ENCODE measurements at regions not wholly inside any gene's neighbourhood (a gene's known extent, or its start where the extent isn't known, plus 50 kb on each side); places are given as distances from the start of the nearest gene placed in this dataset.

DNA sequence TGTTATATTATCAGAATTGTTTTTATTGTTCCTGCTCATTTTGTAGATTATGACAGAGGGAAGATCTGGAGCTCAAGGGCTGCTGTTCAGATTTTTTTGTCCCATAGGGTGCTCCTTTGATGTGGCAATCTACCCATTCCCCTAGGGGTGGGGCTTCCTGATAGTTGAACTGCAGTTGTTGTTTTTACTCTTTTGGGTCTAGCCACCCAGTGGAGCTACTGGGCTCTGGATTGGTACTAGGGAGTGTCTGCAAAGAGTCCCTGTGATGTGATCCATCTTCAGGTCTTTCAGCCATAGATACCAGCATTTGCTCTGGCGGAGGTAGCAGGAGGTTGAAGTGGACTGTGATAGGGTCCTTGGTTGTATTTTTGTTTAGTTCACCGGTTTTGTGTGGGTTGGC, 57.9 kb upstream of the SLCO1B1 start:
- H3K4me3 Mint-ChIP-seq: no peak overlapping the region
- no peak overlapping the region for H3K4me2 ChIP-seq

More for the DNA sequence above, 57.9 kb upstream of the SLCO1B1 start:
- TF ChIP-seq POLR2AphosphoS5 (IDR thresholded peaks at IDR 0.05; ENCODE audit: low read depth): no peak
- TF ChIP-seq, protein P1, sequence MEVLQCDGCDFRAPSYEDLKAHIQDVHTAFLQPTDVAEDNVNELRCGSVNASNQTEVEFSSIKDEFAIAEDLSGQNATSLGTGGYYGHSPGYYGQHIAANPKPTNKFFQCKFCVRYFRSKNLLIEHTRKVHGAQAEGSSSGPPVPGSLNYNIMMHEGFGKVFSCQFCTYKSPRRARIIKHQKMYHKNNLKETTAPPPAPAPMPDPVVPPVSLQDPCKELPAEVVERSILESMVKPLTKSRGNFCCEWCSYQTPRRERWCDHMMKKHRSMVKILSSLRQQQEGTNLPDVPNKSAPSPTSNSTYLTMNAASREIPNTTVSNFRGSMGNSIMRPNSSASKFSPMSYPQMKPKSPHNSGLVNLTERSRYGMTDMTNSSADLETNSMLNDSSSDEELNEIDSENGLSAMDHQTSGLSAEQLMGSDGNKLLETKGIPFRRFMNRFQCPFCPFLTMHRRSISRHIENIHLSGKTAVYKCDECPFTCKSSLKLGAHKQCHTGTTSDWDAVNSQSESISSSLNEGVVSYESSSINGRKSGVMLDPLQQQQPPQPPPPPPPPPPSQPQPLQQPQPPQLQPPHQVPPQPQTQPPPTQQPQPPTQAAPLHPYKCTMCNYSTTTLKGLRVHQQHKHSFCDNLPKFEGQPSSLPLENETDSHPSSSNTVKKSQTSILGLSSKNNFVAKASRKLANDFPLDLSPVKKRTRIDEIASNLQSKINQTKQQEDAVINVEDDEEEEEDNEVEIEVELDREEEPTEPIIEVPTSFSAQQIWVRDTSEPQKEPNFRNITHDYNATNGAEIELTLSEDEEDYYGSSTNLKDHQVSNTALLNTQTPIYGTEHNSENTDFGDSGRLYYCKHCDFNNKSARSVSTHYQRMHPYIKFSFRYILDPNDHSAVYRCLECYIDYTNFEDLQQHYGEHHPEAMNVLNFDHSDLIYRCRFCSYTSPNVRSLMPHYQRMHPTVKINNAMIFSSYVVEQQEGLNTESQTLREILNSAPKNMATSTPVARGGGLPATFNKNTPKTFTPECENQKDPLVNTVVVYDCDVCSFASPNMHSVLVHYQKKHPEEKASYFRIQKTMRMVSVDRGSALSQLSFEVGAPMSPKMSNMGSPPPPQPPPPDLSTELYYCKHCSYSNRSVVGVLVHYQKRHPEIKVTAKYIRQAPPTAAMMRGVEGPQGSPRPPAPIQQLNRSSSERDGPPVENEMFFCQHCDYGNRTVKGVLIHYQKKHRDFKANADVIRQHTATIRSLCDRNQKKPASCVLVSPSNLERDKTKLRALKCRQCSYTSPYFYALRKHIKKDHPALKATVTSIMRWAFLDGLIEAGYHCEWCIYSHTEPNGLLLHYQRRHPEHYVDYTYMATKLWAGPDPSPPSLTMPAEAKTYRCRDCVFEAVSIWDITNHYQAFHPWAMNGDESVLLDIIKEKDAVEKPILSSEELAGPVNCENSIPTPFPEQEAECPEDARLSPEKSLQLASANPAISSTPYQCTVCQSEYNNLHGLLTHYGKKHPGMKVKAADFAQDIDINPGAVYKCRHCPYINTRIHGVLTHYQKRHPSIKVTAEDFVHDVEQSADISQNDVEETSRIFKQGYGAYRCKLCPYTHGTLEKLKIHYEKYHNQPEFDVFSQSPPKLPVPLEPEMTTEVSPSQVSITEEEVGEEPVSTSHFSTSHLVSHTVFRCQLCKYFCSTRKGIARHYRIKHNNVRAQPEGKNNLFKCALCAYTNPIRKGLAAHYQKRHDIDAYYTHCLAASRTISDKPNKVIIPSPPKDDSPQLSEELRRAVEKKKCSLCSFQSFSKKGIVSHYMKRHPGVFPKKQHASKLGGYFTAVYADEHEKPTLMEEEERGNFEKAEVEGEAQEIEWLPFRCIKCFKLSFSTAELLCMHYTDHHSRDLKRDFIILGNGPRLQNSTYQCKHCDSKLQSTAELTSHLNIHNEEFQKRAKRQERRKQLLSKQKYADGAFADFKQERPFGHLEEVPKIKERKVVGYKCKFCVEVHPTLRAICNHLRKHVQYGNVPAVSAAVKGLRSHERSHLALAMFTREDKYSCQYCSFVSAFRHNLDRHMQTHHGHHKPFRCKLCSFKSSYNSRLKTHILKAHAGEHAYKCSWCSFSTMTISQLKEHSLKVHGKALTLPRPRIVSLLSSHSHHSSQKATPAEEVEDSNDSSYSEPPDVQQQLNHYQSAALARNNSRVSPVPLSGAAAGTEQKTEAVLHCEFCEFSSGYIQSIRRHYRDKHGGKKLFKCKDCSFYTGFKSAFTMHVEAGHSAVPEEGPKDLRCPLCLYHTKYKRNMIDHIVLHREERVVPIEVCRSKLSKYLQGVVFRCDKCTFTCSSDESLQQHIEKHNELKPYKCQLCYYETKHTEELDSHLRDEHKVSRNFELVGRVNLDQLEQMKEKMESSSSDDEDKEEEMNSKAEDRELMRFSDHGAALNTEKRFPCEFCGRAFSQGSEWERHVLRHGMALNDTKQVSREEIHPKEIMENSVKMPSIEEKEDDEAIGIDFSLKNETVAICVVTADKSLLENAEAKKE (CRISPR knock-in tag; IDR thresholded peaks at IDR 0.05): no peak
- TF ChIP-seq, protein P2, sequence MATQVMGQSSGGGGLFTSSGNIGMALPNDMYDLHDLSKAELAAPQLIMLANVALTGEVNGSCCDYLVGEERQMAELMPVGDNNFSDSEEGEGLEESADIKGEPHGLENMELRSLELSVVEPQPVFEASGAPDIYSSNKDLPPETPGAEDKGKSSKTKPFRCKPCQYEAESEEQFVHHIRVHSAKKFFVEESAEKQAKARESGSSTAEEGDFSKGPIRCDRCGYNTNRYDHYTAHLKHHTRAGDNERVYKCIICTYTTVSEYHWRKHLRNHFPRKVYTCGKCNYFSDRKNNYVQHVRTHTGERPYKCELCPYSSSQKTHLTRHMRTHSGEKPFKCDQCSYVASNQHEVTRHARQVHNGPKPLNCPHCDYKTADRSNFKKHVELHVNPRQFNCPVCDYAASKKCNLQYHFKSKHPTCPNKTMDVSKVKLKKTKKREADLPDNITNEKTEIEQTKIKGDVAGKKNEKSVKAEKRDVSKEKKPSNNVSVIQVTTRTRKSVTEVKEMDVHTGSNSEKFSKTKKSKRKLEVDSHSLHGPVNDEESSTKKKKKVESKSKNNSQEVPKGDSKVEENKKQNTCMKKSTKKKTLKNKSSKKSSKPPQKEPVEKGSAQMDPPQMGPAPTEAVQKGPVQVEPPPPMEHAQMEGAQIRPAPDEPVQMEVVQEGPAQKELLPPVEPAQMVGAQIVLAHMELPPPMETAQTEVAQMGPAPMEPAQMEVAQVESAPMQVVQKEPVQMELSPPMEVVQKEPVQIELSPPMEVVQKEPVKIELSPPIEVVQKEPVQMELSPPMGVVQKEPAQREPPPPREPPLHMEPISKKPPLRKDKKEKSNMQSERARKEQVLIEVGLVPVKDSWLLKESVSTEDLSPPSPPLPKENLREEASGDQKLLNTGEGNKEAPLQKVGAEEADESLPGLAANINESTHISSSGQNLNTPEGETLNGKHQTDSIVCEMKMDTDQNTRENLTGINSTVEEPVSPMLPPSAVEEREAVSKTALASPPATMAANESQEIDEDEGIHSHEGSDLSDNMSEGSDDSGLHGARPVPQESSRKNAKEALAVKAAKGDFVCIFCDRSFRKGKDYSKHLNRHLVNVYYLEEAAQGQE (IDR thresholded peaks at IDR 0.05; ENCODE audit: unreplicated experiment): no peak
- no peak for TF ChIP-seq CREB1 (CRISPR knock-in tag; IDR thresholded peaks at IDR 0.05; ENCODE audit: low read depth)
- TF ChIP-seq ZNF331 (CRISPR knock-in tag; IDR thresholded peaks at IDR 0.05; ENCODE audit: low read depth): no peak
- TF ChIP-seq JUNB (IDR thresholded peaks at IDR 0.05; ENCODE audit: unreplicated experiment): no peak
- TF ChIP-seq EZH2phosphoT487 (IDR thresholded peaks at IDR 0.05; ENCODE audit: unreplicated experiment): no peak
- TF ChIP-seq NANOG (IDR thresholded peaks at IDR 0.05; ENCODE audit: borderline replicate concordance): no peak
- TF ChIP-seq, protein P3, sequence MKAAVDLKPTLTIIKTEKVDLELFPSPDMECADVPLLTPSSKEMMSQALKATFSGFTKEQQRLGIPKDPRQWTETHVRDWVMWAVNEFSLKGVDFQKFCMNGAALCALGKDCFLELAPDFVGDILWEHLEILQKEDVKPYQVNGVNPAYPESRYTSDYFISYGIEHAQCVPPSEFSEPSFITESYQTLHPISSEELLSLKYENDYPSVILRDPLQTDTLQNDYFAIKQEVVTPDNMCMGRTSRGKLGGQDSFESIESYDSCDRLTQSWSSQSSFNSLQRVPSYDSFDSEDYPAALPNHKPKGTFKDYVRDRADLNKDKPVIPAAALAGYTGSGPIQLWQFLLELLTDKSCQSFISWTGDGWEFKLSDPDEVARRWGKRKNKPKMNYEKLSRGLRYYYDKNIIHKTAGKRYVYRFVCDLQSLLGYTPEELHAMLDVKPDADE (IDR thresholded peaks at IDR 0.05): no peak
- no peak for TF ChIP-seq STAT1 (IDR thresholded peaks at IDR 0.05; ENCODE audit: unreplicated experiment)
- TF ChIP-seq CTCF (conservative IDR thresholded peaks at IDR 0.05; ENCODE audit: low read depth in 2 of 2): no peak
- TF ChIP-seq ZNF114 (CRISPR knock-in tag; IDR thresholded peaks at IDR 0.05): no peak
- TF ChIP-seq EZH2 (IDR thresholded peaks at IDR 0.05; ENCODE audit: low read depth, unreplicated experiment): no peak
- peaks cover 4% of the 10 kb centered on the region; the same call in 2 of the 3 replicates for H3K4me1 Mint-ChIP-seq
- no peak for ATAC-seq
- no peaks in the 10 kb centered on the region for H3K79me2 ChIP-seq (replicated peaks; ENCODE audit: insufficient read depth)
- H3K36me3 Mint-ChIP-seq (ENCODE audit: low read depth): no peaks in the 10 kb centered on the region
- H2AFZ ChIP-seq: no peak overlapping the region
- H3K9me2 ChIP-seq (ENCODE audit: insufficient read depth): peaks cover 17% of the 10 kb centered on the region; the same call in 1 of the 2 replicates
- H3F3A ChIP-seq (replicated peaks; ENCODE audit: low read depth): no peaks in the 10 kb centered on the region
- H3K4me3 ChIP-seq: no peak overlapping the region
- H3K27me3 Mint-ChIP-seq (ENCODE audit: insufficient read depth, low read depth, poor library complexity): peaks cover 2% of the 10 kb centered on the region
- H3K9me3 Mint-ChIP-seq: no peaks in the 10 kb centered on the region; the same call in 2 of the 3 replicates
- H3K4me1 ChIP-seq (ENCODE audit: insufficient read depth): no peaks in the 10 kb centered on the region
- H3K36me3 ChIP-seq (ENCODE audit: insufficient read depth): no peaks in the 10 kb centered on the region
- H3K27ac Mint-ChIP-seq: peak overlapping the region; percentile 42; the same call in 1 of the 2 replicates
- no peaks in the 10 kb centered on the region for H3K27me3 ChIP-seq (ENCODE audit: insufficient read depth)
- DNase-seq (ENCODE audit: low spot score): no peak
- no peak overlapping the region for H3K27ac ChIP-seq (ENCODE audit: low read depth)
- no peaks in the 10 kb centered on the region for H4K20me1 ChIP-seq (replicated peaks; ENCODE audit: insufficient read depth)

Data from GM23338 (cell line).